GM23248 (cell line): ENCODE measurements at regions not wholly inside any gene's neighbourhood (a gene's known extent, or its start where the extent isn't known, plus 50 kb on each side); places are given as distances from the start of the nearest gene placed in this dataset.

Experiments used
- EZH2 ChIP-seq: fragments of 200-600 bp; sonication (generic); IDR thresholded peaks from 2 replicates; pipeline ENCODE4 v1.6.1; 2018; ENCODE audit warnings: antibody characterized with exemption, mild to moderate bottlenecking; ENCODE audit not compliant: insufficient read depth, poor library complexity, severe bottlenecking
- EZH2phosphoT487 ChIP-seq: fragments of 200-600 bp; sonication (generic); IDR thresholded peaks from 2 replicates; pipeline ENCODE4 v1.6.1; 2018; ENCODE audit warnings: antibody characterized with exemption, moderate library complexity, mild to moderate bottlenecking, low read depth; ENCODE audit not compliant: insufficient read depth

- no peak for TF ChIP-seq EZH2phosphoT487
- TF ChIP-seq EZH2: no peak
Measured at GRCh38 chr20:22282696-22283095, 301.7 kb downstream of the FOXA2 start.
